ENCODE measurements at regions not wholly inside any gene's neighbourhood (a gene's known extent, or its start where the extent isn't known, plus 50 kb on each side); places are given as distances from the start of the nearest gene placed in this dataset.

- ChIA-PET POLR2A (no interaction called here), CTCF (interaction anchor here (0.7 kb wide), 1 partner anchor 371 kb away, joined by 3 read pairs; no protein-coding TSS in a partner anchor)
- H3K36me3 ChIP-seq (ENCODE audit: control insufficient read depth, insufficient read depth, low read length) = no peaks in the 10 kb centered on the region
- TF ChIP-seq CTCF (IDR thresholded peaks at IDR 0.05; ENCODE audit: insufficient read depth, low read depth, low read length) = peak; percentile 13; the same call in 1 of the 2 replicates
- H3K27me3 ChIP-seq (ENCODE audit: control insufficient read depth, insufficient read depth, low read length) = no peaks in the 10 kb centered on the region
- H3K4me3 ChIP-seq (ENCODE audit: low read depth, low read length) = no peak overlapping the region
- DNase-seq (ENCODE audit: low read depth) = no peak
Measured at GRCh38 chr2:6452702-6453481, 412.8 kb downstream of the CMPK2 start.

GRCh38 chr2:6454286-6454990, 411.3 kb downstream of the CMPK2 start:
- H3K4me3 ChIP-seq (ENCODE audit: low read depth, low read length) = no peak overlapping the region
- DNase-seq (ENCODE audit: low read depth) = no peak
- H3K27me3 ChIP-seq (ENCODE audit: control insufficient read depth, insufficient read depth, low read length) = no peaks in the 10 kb centered on the region
- ChIA-PET CTCF (no interaction called here), POLR2A (no interaction called here)
- TF ChIP-seq CTCF (IDR thresholded peaks at IDR 0.05; ENCODE audit: insufficient read depth, low read depth, low read length) = no peak
- H3K36me3 ChIP-seq (ENCODE audit: control insufficient read depth, insufficient read depth, low read length) = no peaks in the 10 kb centered on the region

GRCh38 chr2:6459138-6459537, 406.6 kb downstream of the CMPK2 start:
- no peaks in the 10 kb centered on the region for H3K36me3 ChIP-seq (ENCODE audit: control insufficient read depth, insufficient read depth, low read length)
- no peak for TF ChIP-seq CTCF (IDR thresholded peaks at IDR 0.05; ENCODE audit: insufficient read depth, low read depth, low read length)
- ChIA-PET POLR2A (no interaction called here), CTCF (no interaction called here)
- no peak for DNase-seq (ENCODE audit: low read depth)
- H3K4me3 ChIP-seq (ENCODE audit: low read depth, low read length) = no peak overlapping the region
- H3K27me3 ChIP-seq (ENCODE audit: control insufficient read depth, insufficient read depth, low read length) = no peaks in the 10 kb centered on the region

- no peak for TF ChIP-seq CTCF (IDR thresholded peaks at IDR 0.05; ENCODE audit: insufficient read depth, low read depth, low read length)
- Histone ChIP-seq H3K36me3 (ENCODE audit: control insufficient read depth, insufficient read depth, low read length) (no peaks in the 10 kb centered on the region), H3K27me3 (ENCODE audit: control insufficient read depth, insufficient read depth, low read length) (no peaks in the 10 kb centered on the region), H3K4me3 (ENCODE audit: low read depth, low read length) (no peak overlapping the region)
- DNase-seq (ENCODE audit: low read depth) = no peak
- ChIA-PET POLR2A (no interaction called here), CTCF (interaction anchor here (1.0 kb wide), 1 partner anchor 19 kb away, joined by 3 read pairs; no protein-coding TSS in a partner anchor)
Measured at GRCh38 chr2:6470518-6470917, 395.2 kb downstream of the CMPK2 start.

GRCh38 chr2:6471419-6471818, 394.3 kb downstream of the CMPK2 start:
- ChIA-PET POLR2A (no interaction called here), CTCF (no interaction called here)
- Histone ChIP-seq H3K4me3 (ENCODE audit: low read depth, low read length) (no peak overlapping the region), H3K27me3 (ENCODE audit: control insufficient read depth, insufficient read depth, low read length) (no peaks in the 10 kb centered on the region), H3K36me3 (ENCODE audit: control insufficient read depth, insufficient read depth, low read length) (no peaks in the 10 kb centered on the region)
- TF ChIP-seq CTCF (IDR thresholded peaks at IDR 0.05; ENCODE audit: insufficient read depth, low read depth, low read length) = no peak
- no peak for DNase-seq (ENCODE audit: low read depth)
